Left forelimb (tissue), 1 donor: ENCODE measurements at regions not wholly inside any gene's neighbourhood (a gene's known extent, or its start where the extent isn't known, plus 50 kb on each side); places are given as distances from the start of the nearest gene placed in this dataset.

Source experiments
- DNase-seq: peaks from one replicate; pipeline ENCODE4 v3.0.0-alpha.2; 2018; ENCODE audit warnings: low spot score

- DNase-seq = no peak
Observed at GRCh38 chr3:40817017-40817416, 292.3 kb downstream of the ZNF621 start.

DNA sequence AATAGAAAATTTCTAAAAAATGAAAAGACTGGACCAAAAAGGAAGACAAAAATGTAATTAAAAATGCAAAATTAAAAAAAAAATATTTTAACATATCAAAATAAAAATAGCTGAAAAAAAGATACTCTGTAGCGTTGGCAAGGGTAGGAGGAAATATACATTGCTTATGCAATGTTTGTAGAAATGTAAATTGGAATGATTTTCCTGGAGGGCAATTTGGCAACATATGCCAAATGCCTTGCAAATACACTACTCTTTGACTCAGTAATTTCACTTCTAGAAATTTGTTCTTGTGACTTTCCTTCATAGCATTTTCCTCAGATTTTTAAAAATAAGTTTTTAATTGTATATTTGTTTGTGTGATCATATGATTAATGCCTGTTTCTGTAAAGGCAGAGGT lies 296.6 kb downstream of the ZNF621 start:
- no peak for DNase-seq

GRCh38 chr3:40827226-40827625 lies 302.5 kb downstream of the ZNF621 start:
- no peak for DNase-seq

DNA sequence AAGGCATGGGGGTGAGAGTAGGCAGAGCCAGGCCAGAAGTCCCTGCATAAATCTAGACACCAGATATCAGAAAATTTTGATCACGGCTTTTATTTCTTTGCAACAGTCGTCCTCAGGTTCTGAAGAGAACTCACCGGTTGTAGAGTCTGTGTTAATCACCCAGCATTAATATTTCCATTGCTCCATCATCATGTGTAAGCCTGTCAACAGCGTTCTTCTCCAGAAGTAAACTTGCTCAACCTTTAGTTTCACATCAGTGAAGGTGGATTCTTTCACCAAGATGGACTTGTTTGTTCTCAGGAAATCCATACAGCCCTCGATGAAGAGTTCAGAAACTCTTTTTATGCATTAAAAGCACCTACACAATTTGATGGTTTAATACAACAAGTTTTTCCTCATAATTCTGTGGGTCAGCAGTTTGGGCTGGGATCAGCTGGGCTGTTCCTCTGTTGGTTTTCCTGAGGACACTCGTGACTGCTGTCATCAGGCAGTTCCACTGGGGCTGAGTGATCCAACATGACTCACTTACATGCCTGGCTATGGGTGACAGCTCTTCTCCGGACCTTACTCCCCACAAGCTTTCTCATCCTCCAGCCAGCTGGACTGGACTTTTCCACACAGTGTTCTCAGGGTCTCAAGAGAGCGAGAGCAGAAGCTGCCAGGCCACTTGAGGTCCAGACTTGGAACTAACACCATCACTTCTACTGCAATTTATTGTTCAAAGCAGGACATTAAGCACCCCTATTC lies 303.4 kb downstream of the ZNF621 start:
- DNase-seq = no peak

DNA sequence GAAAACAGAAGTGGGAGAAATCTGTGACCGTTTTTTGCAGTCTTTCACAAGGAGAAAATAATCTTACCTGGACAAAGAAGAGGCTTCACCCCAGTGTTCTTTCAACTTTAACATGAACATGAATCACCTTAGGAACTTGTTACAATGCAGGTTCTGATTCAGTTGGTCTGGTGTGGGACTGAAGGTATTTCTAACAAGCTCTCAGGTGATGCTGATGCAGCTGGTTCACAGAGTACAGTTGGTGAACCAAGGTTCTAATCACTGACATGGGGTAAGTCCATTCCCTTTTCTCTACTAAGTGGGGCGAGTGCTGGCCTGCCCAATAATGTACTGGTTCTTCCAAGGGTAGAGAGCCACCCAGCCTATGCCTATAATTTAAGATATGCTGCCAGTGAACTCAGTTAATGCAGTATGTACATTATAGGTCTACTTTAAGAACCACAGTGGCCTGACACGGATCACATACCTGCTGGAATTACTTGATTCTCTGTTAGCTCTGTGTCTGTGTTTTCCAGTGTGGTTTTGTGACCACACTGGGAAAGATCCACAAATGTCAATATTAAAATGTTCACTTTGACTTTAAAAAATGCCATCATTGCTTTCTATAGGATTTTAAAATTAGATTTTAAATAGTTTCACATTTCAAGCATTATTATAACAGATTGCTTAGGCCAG lies 304.1 kb downstream of the ZNF621 start:
- no peak for DNase-seq

- no peak for DNase-seq
Observed at GRCh38 chr3:40829876-40830275, 305.1 kb downstream of the ZNF621 start.

GRCh38 chr3:40837300-40837699 lies 312.5 kb downstream of the ZNF621 start:
- no peak for DNase-seq

DNA sequence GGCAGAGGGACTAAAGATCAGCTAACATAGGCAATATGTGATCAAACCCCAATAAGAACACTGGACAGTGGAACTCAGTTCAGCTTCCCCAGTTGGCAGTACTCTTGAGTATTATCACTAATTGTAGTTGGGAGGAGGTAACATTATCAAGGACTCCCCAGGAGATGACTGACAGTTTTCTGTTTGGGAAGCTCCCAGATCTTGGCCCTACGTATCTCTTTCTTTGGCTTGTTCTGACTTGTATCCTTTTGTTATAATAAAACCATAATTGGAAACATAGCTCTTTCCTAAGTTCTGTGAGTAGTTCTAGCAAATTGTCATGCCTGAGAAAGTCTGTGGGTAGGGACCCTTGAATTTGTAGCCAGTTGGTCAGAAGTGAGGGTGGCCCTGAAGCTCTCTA lies 316.4 kb downstream of the ZNF621 start:
- no peak for DNase-seq

- DNase-seq = no peak
Observed at GRCh38 chr3:40841570-40842109, 316.9 kb downstream of the ZNF621 start.

DNA sequence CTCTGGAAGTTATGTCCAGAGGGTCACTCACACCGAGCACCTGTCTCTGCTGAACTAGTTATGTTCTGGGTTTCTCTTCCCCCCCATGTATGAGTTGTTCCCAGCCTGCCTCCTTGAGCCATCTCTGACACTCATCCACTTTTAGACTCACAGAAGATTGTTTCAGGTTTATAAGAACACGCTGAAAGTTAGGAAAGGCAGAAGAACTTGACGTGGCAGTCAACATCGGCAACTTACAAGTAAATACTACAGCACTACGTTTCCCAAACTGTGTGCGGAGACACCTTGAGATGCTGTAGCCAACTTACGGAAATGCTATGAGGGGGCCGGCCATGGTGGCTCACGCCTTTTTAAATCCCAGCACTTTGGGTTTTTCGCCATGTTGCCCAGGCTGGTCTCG lies 318.0 kb downstream of the ZNF621 start:
- no peak for DNase-seq

DNA sequence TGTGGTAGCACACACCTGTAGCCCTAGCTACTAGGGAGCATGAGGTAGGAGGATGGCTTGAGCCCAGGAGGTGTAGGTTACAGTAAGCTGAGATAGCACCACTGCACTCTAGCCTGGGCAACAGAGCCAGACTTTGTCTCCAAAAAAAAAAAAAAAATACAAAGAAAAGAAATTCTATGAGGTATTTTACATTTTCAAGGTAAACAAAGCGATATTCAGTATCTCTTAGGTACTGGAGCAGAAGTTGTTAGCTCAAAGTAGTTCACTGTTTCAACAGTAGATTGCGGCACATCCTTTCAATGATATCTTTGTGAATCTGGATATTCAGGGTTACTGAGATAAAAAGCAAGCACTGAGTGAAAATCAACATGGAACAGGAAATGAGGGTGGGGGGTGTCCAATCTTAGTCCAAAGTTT lies 318.5 kb downstream of the ZNF621 start:
- DNase-seq = no peak

DNA sequence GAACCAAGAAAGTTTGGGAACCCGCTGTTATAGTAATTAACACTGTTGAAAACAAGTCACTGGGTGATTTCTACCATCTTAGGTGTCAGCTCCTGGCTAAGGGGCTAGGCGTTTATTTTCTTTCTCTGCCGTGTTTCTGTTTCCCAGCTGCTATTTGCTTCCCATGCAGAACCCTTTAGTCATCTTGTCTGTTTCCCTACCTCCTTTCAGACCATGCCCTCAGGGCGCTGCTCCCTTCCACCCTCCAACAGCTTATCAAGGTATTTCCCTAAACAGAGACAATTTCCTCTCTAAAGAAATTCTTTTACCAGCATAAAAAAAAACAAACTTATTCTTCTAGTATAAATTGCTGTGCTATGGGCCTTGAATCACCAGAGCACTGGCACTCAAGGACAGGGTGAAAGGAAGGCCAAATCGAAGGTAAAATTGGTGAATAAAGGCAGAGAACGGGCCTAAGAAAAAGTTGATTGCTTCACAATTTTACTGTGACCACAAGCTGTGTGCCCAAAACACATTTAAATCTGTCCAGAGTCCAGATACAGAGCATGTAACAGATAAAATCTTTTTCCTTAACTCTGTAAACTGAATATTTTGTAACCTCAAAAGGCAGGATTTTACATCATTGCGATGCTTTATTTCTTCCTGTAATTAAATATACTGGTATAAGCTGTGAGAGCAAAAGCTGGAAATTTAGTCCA lies 319.2 kb downstream of the ZNF621 start:
- DNase-seq = no peak

DNA sequence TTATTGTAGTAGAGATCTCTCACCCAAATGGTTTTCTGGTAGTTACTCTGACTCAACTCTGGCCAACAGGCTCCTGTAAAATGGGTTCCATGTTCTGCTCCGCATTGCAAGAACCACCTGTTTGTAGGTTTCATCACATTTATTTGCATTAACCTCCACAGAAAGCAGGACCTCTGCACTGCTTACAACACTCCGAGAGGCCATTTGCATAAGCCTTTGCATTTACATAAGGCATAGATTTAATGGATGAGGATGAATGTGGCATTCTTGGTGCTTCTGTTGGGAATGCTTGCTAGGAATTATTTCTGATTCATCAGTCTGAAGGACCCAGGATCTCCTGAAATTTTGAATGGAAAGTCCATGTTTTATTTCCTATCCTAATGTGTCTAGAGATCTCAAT lies 320.1 kb downstream of the ZNF621 start:
- no peak for DNase-seq

- DNase-seq = no peak
Observed at GRCh38 chr3:40845447-40845846, 320.7 kb downstream of the ZNF621 start.

GRCh38 chr3:40845916-40846315 lies 321.2 kb downstream of the ZNF621 start:
- no peak for DNase-seq

- no peak for DNase-seq
Observed at GRCh38 chr3:40846451-40846850, 321.7 kb downstream of the ZNF621 start.

DNA sequence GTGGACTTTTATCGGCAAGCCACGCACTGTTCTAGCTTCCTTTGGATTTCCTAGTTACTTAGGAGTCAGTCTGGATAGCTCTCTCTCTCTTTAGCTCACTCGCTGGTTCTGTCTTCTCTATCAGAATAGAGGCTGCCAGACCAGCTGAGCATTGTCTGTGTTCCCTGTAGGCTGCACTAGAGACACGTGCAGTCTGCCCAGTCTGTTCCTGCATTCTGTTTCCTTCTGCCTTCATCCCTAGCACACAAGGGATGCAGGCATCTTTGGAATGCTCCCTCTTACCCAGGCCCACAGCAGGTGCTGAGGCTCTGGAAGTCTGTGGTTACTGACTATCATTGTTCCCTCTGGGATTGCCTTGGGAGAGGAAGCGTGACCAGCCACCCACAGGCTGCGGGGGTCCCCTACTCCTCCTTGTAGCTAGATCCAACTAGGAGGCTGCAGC lies 322.8 kb downstream of the ZNF621 start:
- DNase-seq = no peak

- no peak for DNase-seq
Observed at GRCh38 chr3:40848421-40848820, 323.7 kb downstream of the ZNF621 start.

- no peak for DNase-seq
Observed at GRCh38 chr3:40850861-40851260, 326.1 kb downstream of the ZNF621 start.

- no peak for DNase-seq
Observed at GRCh38 chr3:40851836-40852235, 327.1 kb downstream of the ZNF621 start.

DNA sequence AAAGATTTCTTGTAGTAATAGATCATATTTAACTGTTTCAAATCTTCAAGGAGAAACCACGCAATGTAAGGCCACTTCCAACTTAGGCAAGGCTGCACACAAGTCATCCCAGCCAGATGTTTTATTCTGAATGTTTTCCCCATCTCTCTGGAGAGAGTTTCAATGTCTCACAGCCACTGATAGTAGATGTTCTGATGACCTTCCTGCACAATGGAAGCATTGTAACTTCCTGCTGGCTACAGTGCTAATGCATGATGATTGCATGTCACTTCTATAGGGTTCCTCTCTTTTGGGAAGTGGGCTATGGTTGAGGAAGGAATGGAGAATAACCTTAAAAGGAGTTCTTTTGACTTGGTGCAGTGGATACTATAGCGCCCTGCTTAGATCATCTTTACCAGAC lies 328.0 kb downstream of the ZNF621 start:
- no peak for DNase-seq

- DNase-seq = no peak
Observed at GRCh38 chr3:40853474-40853873, 328.7 kb downstream of the ZNF621 start.

GRCh38 chr3:40855871-40856270 lies 331.1 kb downstream of the ZNF621 start:
- no peak for DNase-seq
